22Rv1 (cell line): ENCODE measurements at regions not wholly inside any gene's neighbourhood (a gene's known extent, or its start where the extent isn't known, plus 50 kb on each side); places are given as distances from the start of the nearest gene placed in this dataset.

Experiments used
- ZFX ChIP-seq: fragments of 450-650 bp; IDR thresholded peaks from 2 replicates; pipeline ENCODE4 v1.6.1; 2017; ENCODE audit warnings: antibody characterized with exemption, borderline replicate concordance
- TF ChIP-seq, protein P1 (sequence below): fragments of 450-650 bp; IDR thresholded peaks from 2 replicates; pipeline ENCODE4 v1.5.1; 2017; ENCODE audit warnings: mild to moderate bottlenecking

DNA sequence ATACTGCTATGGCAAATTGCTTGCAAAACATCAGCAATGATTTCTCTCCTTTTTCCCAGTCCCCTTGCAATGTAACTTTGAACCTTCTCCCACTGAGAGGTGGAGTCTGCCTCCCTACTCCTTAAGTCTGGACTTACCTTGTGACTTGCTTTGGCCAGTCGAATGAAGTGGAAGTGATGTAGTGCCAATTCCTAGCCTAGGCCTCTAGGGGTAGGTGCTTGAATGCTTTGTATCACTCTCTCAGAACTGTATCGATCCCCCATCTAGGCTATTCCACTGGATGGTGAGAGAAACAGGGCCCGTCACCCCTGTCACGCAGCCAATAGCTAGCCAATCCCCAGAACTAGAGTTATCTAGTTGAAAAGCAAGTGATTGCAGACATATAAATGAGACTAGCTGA, 238.6 kb downstream of the BTBD3 start:
- TF ChIP-seq, protein P1, sequence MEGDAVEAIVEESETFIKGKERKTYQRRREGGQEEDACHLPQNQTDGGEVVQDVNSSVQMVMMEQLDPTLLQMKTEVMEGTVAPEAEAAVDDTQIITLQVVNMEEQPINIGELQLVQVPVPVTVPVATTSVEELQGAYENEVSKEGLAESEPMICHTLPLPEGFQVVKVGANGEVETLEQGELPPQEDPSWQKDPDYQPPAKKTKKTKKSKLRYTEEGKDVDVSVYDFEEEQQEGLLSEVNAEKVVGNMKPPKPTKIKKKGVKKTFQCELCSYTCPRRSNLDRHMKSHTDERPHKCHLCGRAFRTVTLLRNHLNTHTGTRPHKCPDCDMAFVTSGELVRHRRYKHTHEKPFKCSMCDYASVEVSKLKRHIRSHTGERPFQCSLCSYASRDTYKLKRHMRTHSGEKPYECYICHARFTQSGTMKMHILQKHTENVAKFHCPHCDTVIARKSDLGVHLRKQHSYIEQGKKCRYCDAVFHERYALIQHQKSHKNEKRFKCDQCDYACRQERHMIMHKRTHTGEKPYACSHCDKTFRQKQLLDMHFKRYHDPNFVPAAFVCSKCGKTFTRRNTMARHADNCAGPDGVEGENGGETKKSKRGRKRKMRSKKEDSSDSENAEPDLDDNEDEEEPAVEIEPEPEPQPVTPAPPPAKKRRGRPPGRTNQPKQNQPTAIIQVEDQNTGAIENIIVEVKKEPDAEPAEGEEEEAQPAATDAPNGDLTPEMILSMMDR, result no peak
- TF ChIP-seq ZFX, result no peak
